ENCODE measurements at regions not wholly inside any gene's neighbourhood (a gene's known extent, or its start where the extent isn't known, plus 50 kb on each side); places are given as distances from the start of the nearest gene placed in this dataset.

- no peak for DNase-seq (ENCODE audit: low read depth)
These were observed 1139.4 kb upstream of the GYPC start for GRCh38 chr2:125516496-125517109.

- no peak for DNase-seq (ENCODE audit: low read depth)
These were observed 1129.9 kb upstream of the GYPC start for GRCh38 chr2:125526093-125526492.

DNA sequence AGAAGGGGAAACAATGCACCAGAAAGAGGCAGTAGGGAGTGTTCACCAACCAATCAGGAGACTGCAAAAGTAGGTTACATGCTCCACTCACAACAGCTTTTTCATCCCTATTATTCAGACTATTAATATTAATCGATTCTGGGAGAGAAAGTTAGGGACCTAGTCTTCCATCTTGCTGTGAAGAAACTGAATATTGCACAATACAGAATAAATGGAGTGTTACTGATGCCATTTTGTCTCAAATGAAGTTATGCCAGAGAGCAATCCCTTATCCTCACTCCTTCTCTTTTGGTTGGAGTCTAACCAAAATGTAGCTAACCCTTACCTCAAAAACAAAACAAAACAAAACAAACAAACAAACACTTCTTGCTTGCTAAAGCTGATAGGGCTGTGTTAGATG, 1120.9 kb upstream of the GYPC start:
- DNase-seq (ENCODE audit: low read depth): no peak

GRCh38 chr2:125543968-125544514, 1111.9 kb upstream of the GYPC start:
- no peak for DNase-seq (ENCODE audit: low read depth)

DNA sequence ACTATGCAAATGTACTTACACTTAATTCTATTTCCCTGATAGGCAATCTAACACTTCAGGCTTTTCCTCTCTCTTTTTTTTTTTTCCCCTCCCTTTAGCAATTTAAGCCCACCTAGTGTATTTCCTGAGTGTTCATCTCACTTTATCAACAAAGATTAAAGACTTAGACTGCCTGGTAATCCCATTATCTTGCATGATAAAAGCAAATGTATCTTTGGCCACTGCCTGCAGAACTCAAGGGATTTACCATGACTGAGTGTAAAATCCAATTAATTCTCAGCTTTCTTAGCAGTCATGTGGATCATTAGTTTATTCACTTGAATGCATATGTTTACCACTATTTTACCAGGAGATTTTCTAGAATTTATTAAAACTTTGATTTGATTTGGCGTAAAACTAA, 1102.2 kb upstream of the GYPC start:
- DNase-seq (ENCODE audit: low read depth): no peak

DNA sequence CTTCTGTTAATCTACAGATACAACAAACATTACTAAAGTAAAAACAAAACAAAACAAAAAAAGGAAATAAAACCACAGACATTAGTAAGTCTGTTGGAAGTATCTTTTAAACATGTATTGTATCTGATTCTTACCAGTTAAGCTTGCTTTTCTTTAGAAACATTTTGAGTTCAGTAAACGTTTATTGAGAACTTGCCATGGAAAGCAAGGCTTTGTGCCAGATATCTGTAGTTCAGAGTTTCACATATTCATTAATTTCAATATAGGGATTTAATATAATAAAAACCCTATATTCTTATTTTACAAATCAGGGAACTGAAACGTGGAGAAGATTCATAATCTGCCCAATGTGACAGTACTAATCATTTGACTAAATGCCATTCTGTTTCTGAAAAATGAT, 1101.0 kb upstream of the GYPC start:
- DNase-seq (ENCODE audit: low read depth): no peak

- no peak for DNase-seq (ENCODE audit: low read depth)
These were observed 1096.8 kb upstream of the GYPC start for GRCh38 chr2:125559186-125559585.

- no peak for DNase-seq (ENCODE audit: low read depth)
These were observed 1095.1 kb upstream of the GYPC start for GRCh38 chr2:125560855-125561254.

DNA sequence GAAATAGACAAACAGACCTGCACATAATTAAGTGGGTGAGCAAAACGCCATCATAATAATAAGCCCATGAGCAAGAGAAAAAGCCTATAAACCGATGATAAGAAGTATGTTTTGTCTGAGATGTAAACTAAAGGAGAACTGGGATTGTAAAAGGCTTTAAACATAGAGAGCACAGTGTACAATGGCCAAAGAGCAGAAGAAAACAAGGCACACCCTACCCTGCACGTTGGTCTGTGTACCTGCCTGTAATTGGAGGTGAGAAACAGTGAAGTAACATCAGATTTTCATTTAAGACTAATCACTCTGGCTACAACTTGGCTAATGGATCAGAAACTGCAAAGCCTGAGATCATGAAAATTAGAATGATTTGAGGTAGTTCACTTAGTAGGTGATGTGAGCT, 1094.7 kb upstream of the GYPC start:
- DNase-seq (ENCODE audit: low read depth): no peak

- no peak for DNase-seq (ENCODE audit: low read depth)
These were observed 1093.0 kb upstream of the GYPC start for GRCh38 chr2:125562924-125563323.

DNA sequence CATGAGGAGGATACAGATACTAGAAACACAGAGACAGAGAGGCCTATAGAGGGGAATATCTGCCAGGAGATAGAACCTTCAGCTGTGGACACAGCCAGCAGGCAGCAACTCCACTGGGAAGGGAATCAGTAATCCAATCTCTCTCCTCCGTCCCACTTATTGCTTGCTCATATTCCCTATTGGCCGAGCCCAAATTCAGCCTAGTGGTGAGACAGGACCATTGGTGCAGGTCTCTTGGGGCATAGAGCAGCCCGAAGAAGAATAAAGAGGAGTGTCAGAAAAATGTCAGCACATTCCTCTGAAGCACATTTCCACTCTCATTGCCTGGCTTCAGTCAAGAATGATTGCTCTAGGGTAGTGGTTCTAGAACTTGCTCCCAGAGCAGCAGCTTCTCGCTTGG, 1091.5 kb upstream of the GYPC start:
- DNase-seq (ENCODE audit: low read depth): no peak

DNA sequence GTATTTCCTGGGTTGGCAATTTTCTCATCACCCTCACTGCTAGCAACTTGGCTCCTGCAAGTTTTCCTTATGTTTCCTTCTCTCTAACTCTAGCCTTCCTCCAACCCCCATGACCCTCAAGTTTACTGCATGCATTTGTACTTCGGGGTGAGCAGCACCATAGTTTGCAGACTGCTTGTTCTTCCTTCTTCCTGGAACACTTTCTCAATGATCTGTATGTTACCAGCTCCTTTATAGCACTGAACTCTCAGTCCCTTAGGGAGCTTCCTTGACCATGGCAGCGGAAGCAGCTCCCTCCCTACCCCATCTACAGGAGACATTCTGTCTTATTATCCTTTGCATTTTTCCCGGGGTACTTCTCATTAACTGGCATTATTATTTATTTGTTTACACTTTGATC, 1089.5 kb upstream of the GYPC start:
- no peak for DNase-seq (ENCODE audit: low read depth)

GRCh38 chr2:125567100-125567499, 1088.9 kb upstream of the GYPC start:
- DNase-seq (ENCODE audit: low read depth): no peak

- no peak for DNase-seq (ENCODE audit: low read depth)
These were observed 1083.3 kb upstream of the GYPC start for GRCh38 chr2:125572660-125573059.

- DNase-seq (ENCODE audit: low read depth): no peak
These were observed 1082.5 kb upstream of the GYPC start for GRCh38 chr2:125573432-125573831.

GRCh38 chr2:125576558-125576957, 1079.4 kb upstream of the GYPC start:
- no peak for DNase-seq (ENCODE audit: low read depth)

DNA sequence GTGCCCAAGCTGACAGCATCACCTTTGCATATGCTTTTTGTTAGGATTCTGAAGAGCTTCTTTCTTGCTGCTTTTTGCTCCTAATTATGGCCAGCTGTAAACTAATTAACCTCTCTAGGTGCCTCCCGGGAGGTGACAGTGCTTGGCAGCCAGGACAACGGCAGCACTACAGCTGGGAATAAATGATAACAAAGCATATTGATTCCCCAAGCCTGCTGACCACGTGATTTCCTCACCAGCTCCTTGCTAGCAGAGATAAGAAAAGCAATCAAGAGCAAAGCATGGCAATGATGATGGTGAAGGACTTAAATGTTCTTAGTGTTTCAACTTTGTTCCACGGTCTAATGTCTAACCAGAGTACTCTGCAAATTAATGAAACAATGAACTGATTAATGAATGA, 1074.4 kb upstream of the GYPC start:
- no peak for DNase-seq (ENCODE audit: low read depth)

DNA sequence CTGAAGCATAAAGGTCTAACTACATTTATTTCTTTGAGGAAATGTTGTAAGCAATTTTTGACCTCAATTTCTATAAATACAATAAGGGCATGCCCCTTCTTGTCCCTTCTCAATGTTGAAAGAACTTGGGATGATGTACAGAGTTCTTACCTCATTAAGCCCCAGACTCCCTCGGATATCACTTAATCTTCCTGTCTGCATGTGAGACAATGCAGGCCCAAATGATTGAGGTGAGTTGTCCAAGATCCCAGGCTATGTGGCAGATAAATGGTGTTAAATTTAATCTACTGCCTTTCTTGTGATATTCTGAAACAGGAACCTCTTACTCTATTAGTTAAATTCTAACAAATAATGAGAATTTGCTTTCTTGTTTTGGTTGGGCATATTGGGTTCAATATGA, 1073.4 kb upstream of the GYPC start:
- DNase-seq (ENCODE audit: low read depth): no peak

GRCh38 chr2:125584732-125585131, 1071.2 kb upstream of the GYPC start:
- DNase-seq (ENCODE audit: low read depth): no peak

DNA sequence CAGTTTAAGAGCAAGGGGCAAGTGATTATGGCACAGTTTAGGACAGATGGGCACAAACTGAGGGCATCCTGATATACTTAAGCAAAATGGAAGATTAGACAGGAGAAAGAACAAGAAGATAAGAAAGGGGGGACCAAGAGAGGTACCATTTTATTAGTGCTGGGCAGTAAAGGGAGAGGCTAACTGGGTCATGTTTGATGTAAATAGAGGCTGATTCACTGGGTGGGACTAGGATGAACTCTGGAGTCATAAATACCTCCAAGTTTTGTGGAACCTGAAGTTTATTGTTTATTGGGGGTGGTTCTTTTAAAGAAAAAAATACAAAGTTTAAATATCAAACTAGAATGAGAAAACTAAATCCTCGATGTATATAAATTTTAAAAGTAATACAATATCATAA, 1067.2 kb upstream of the GYPC start:
- no peak for DNase-seq (ENCODE audit: low read depth)

DNA sequence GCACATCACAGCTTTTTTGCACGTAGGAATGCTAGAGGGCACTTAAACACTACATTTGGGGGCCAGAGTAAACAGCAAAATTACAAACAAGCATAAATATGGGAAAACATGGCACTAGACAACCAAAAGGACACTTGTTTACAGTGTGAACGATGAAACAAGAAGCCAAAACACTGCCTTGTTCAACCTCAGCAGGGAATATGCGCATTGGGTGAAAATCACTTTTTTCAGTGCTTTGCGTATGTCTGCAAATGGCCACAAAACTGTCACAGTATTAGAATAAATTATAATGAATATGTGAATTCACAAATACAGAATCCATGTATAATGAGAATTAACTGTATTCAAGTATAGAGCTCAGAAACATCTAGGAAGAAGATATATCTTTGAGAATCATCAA, 1064.0 kb upstream of the GYPC start:
- DNase-seq (ENCODE audit: low read depth): no peak

DNA sequence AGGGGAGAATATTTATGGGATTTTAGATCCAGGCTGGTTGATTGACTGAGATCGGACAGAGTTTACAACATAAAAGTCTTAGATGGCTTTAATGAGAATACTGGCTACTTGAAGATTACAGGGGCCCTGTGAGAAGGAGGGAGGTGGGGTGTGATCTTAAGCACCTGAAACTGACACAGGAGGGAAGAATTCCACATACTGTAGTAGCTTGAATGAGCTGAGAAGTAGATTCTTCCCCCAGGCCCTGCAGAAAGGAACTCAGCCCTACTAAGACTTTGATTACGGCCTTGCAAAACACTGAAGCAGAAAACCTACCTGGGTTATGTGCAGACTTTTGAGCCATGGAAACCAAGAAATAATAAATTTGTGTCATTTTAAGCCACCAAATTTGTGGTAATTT, 1062.9 kb upstream of the GYPC start:
- DNase-seq (ENCODE audit: low read depth): no peak

GRCh38 chr2:125596612-125597011, 1059.3 kb upstream of the GYPC start:
- no peak for DNase-seq (ENCODE audit: low read depth)

- DNase-seq (ENCODE audit: low read depth): no peak
These were observed 1040.5 kb upstream of the GYPC start for GRCh38 chr2:125615438-125615837.

DNA sequence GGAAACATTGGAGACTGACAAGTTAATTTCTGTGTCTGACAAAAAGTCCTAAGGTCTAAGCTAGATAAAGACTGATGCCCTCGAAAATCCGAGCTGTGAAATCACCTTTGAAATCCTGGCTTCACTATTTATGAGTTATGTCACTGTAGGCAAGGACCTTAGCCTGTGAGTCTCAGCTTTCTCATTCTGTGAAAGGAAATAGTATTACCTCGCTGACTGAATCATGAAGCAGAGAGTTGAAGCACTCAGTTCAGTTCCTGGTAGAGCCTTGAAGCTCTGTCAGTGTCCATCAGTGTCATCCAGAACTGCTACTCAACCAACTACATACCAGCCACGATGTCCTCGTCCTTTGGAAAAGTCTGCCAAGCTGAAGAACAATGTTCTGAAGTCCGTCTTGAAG, 1025.6 kb upstream of the GYPC start:
- DNase-seq (ENCODE audit: low read depth): no peak
